COLO668 (cell line): ENCODE measurements at regions not wholly inside any gene's neighbourhood (a gene's known extent, or its start where the extent isn't known, plus 50 kb on each side); places are given as distances from the start of the nearest gene placed in this dataset.
"Not testable (repeated sequence)": the region's sequence is repeated elsewhere in the genome, so short reads cannot be mapped to it uniquely, and the experiment has no call there.

ENCODE experiments used
- DNase-seq: peaks from one replicate; lab custom pipeline; 2025; ENCODE audit not compliant: unreplicated experiment; lab: John Stamatoyannopoulos, UW

GRCh38 chr7:29619111-29619510 lies 55.5 kb downstream of the PRR15 start:
- DNase-seq = no peak

- DNase-seq = no peak
Measured at GRCh38 chr7:29619848-29620555, 56.4 kb downstream of the PRR15 start.

- DNase-seq = no peak
Measured at GRCh38 chr7:29620556-29620930, 56.9 kb downstream of the PRR15 start.

- peak; percentile 41 for DNase-seq
Measured at GRCh38 chr7:29622335-29623265, 59.0 kb downstream of the PRR15 start.

- no peak for DNase-seq
Measured at GRCh38 chr7:29623973-29624372, 60.3 kb downstream of the PRR15 start.

- DNase-seq = no peak
Measured at GRCh38 chr7:29626730-29627129, 63.1 kb downstream of the PRR15 start.

GRCh38 chr7:29627631-29628030 lies 64.0 kb downstream of the PRR15 start:
- no peak for DNase-seq

- no peak for DNase-seq
Measured at GRCh38 chr7:29629507-29629906, 65.9 kb downstream of the PRR15 start.

GRCh38 chr7:29635067-29636008 lies 71.7 kb downstream of the PRR15 start:
- DNase-seq = peak; percentile 32

GRCh38 chr7:29636009-29636351 lies 72.3 kb downstream of the PRR15 start:
- no peak for DNase-seq

GRCh38 chr7:29637374-29637773 lies 73.7 kb downstream of the PRR15 start:
- no peak for DNase-seq

- not testable (repeated sequence) for DNase-seq
Measured at GRCh38 chr7:29638841-29639240, 75.2 kb downstream of the PRR15 start.

- DNase-seq = no peak
Measured at GRCh38 chr7:29639386-29639785, 75.8 kb downstream of the PRR15 start.

- DNase-seq = peak; percentile 64
Measured at GRCh38 chr7:29639886-29640595, 76.4 kb downstream of the PRR15 start.

- no peak for DNase-seq
Measured at GRCh38 chr7:29641651-29642050, 78.0 kb downstream of the PRR15 start.

GRCh38 chr7:29642494-29643155 lies 79.0 kb downstream of the PRR15 start:
- no peak for DNase-seq

- DNase-seq = not testable (repeated sequence)
Measured at GRCh38 chr7:29646116-29646515, 82.5 kb downstream of the PRR15 start.

GRCh38 chr7:29647020-29647654 lies 83.5 kb downstream of the PRR15 start:
- DNase-seq = no peak

- DNase-seq = not testable (repeated sequence)
Measured at GRCh38 chr7:29647691-29648210, 84.1 kb downstream of the PRR15 start.
